Muscle layer of duodenum (tissue), 2 donors: ENCODE measurements at regions not wholly inside any gene's neighbourhood (a gene's known extent, or its start where the extent isn't known, plus 50 kb on each side); places are given as distances from the start of the nearest gene placed in this dataset.

Source experiments
- H3K27ac ChIP-seq: one replicate; pipeline ENCODE4 v1.7.0; 2013; ENCODE audit warnings: mild to moderate bottlenecking, low read length
- H3K27me3 ChIP-seq: one replicate; pipeline ENCODE4 v1.7.0; 2013; ENCODE audit warnings: low read depth, mild to moderate bottlenecking, control low read depth, low read length
- H3K36me3 ChIP-seq, 2 donors: one replicate each; pipeline ENCODE4 v1.7.0; 2013; ENCODE audit warnings: low read length in 2 of 2, control low read depth in 1 of 2, mild to moderate bottlenecking in 1 of 2; ENCODE audit not compliant: insufficient read depth in 2 of 2, control insufficient read depth in 1 of 2
- H3K4me1 ChIP-seq, 2 donors: one replicate each; pipeline ENCODE4 v1.7.0; 2013; ENCODE audit warnings: low read length in 2 of 2, mild to moderate bottlenecking in 2 of 2, control low read depth in 1 of 2, moderate library complexity in 1 of 2; ENCODE audit not compliant: insufficient read depth in 2 of 2, control insufficient read depth in 1 of 2
- H3K4me3 ChIP-seq, 2 donors: one replicate each; pipeline ENCODE4 v1.7.0; 2013; ENCODE audit warnings: low read length in 2 of 2, low read depth in 1 of 2, mild to moderate bottlenecking in 1 of 2
- H3K9me3 ChIP-seq, 2 donors: one replicate each; pipeline ENCODE4 v1.7.0; 2013; ENCODE audit warnings: low read length in 2 of 2, control low read depth in 1 of 2, mild to moderate bottlenecking in 1 of 2; ENCODE audit not compliant: control insufficient read depth in 1 of 2
- donor health status: healthy.

GRCh38 chr10:46230615-46231014 lies 56.2 kb upstream of the ANTXRL start:
- no peaks in the 10 kb centered on the region for H3K27me3 ChIP-seq
- no peak overlapping the region for H3K4me3 ChIP-seq
- no peaks in the 10 kb centered on the region for H3K36me3 ChIP-seq
- no peaks in the 10 kb centered on the region for H3K9me3 ChIP-seq
- H3K27ac ChIP-seq, result no peak overlapping the region
- no peaks in the 10 kb centered on the region for H3K4me1 ChIP-seq

GRCh38 chr10:46231087-46231486 lies 55.7 kb upstream of the ANTXRL start:
- Histone ChIP-seq H3K9me3 (no peaks in the 10 kb centered on the region), H3K4me3 (no peak overlapping the region), H3K4me1 (no peaks in the 10 kb centered on the region), H3K36me3 (no peaks in the 10 kb centered on the region), H3K27me3 (no peaks in the 10 kb centered on the region), H3K27ac (no peak overlapping the region)

GRCh38 chr10:46232084-46232483 lies 54.7 kb upstream of the ANTXRL start:
- Histone ChIP-seq H3K36me3 (no peaks in the 10 kb centered on the region), H3K4me3 (no peak overlapping the region), H3K4me1 (no peaks in the 10 kb centered on the region), H3K27me3 (no peaks in the 10 kb centered on the region), H3K27ac (no peak overlapping the region), H3K9me3 (no peaks in the 10 kb centered on the region)

- Histone ChIP-seq H3K4me3 (no peak overlapping the region), H3K4me1 (no peaks in the 10 kb centered on the region), H3K27ac (no peak overlapping the region), H3K36me3 (no peaks in the 10 kb centered on the region), H3K9me3 (no peaks in the 10 kb centered on the region), H3K27me3 (no peaks in the 10 kb centered on the region)
Observed at GRCh38 chr10:46232666-46233065, 54.1 kb upstream of the ANTXRL start.

- Histone ChIP-seq H3K4me1 (no peaks in the 10 kb centered on the region), H3K27me3 (no peaks in the 10 kb centered on the region), H3K36me3 (no peaks in the 10 kb centered on the region), H3K27ac (no peak overlapping the region), H3K4me3 (no peak overlapping the region), H3K9me3 (no peaks in the 10 kb centered on the region)
Observed at GRCh38 chr10:46233181-46233580, 53.6 kb upstream of the ANTXRL start.

GRCh38 chr10:46234026-46234425 lies 52.8 kb upstream of the ANTXRL start:
- Histone ChIP-seq H3K4me1 (no peaks in the 10 kb centered on the region), H3K4me3 (no peak overlapping the region), H3K27me3 (no peaks in the 10 kb centered on the region), H3K36me3 (no peaks in the 10 kb centered on the region), H3K9me3 (no peaks in the 10 kb centered on the region), H3K27ac (no peak overlapping the region)

- Histone ChIP-seq H3K27me3 (no peaks in the 10 kb centered on the region), H3K4me3 (no peak overlapping the region), H3K4me1 (no peaks in the 10 kb centered on the region), H3K9me3 (no peaks in the 10 kb centered on the region), H3K27ac (no peak overlapping the region), H3K36me3 (no peaks in the 10 kb centered on the region)
Observed at GRCh38 chr10:46234431-46235060, 52.3 kb upstream of the ANTXRL start.

- no peaks in the 10 kb centered on the region for H3K4me1 ChIP-seq
- no peak overlapping the region for H3K4me3 ChIP-seq
Observed at GRCh38 chr10:46235705-46236545, 50.9 kb upstream of the ANTXRL start.

GRCh38 chr10:46236546-46236887 lies 50.3 kb upstream of the ANTXRL start:
- no peak overlapping the region for H3K4me3 ChIP-seq
- no peaks in the 10 kb centered on the region for H3K27me3 ChIP-seq
- H3K9me3 ChIP-seq, result peaks cover 0 to 3% of the 10 kb centered on the region in 2 donors
- H3K36me3 ChIP-seq, result no peaks in the 10 kb centered on the region
- H3K4me1 ChIP-seq, result no peaks in the 10 kb centered on the region
- no peak overlapping the region for H3K27ac ChIP-seq

More at GRCh38 chr10:46235705-46236545, 50.9 kb upstream of the ANTXRL start:
- Histone ChIP-seq H3K27me3 (no peaks in the 10 kb centered on the region), H3K9me3 (no peaks in the 10 kb centered on the region), H3K36me3 (no peaks in the 10 kb centered on the region), H3K27ac (no peak overlapping the region)

- no peak overlapping the region for H3K4me3 ChIP-seq
- no peaks in the 10 kb centered on the region for H3K4me1 ChIP-seq
- peaks cover 0 to 3% of the 10 kb centered on the region in 2 donors for H3K9me3 ChIP-seq
- H3K27ac ChIP-seq, result no peak overlapping the region
- H3K27me3 ChIP-seq, result no peaks in the 10 kb centered on the region
- no peaks in the 10 kb centered on the region for H3K36me3 ChIP-seq
Observed at GRCh38 chr10:46236941-46237681, 49.7 kb upstream of the ANTXRL start.
